HAP-1 (cell line): ENCODE measurements at regions not wholly inside any gene's neighbourhood (a gene's known extent, or its start where the extent isn't known, plus 50 kb on each side); places are given as distances from the start of the nearest gene placed in this dataset.

Experiments used
- DNase-seq, 2 experiments: peaks; one replicate each; pipeline ENCODE4 v3.0.0-alpha.2; 2016 to 2020; ENCODE audit warnings: low spot score in 2 of 2
- H3K27me3 ChIP-seq: fragments of 250-450 bp; sonication (Bioruptor Pico); 2 replicates; pipeline ENCODE4 v1.5.1; 2020; ENCODE audit warnings: low read depth, mild to moderate bottlenecking, moderate library complexity
- H3K36me3 ChIP-seq: fragments of 250-450 bp; sonication (Bioruptor Pico); replicated peaks from 2 replicates; pipeline ENCODE4 v1.5.1; 2020; ENCODE audit warnings: mild to moderate bottlenecking
- H3K4me1 ChIP-seq: fragments of 250-450 bp; sonication (Bioruptor Pico); 2 replicates; pipeline ENCODE4 v1.5.1; 2020; ENCODE audit warnings: mild to moderate bottlenecking
- H3K4me3 ChIP-seq: fragments of 250-450 bp; sonication (Bioruptor Pico); 2 replicates; pipeline ENCODE4 v1.5.1; 2020; ENCODE audit warnings: mild to moderate bottlenecking, moderate library complexity
- H3K9me3 ChIP-seq: fragments of 250-450 bp; sonication (Bioruptor Pico); 2 replicates; pipeline ENCODE4 v1.5.1; 2020; ENCODE audit warnings: mild to moderate bottlenecking, moderate library complexity
- in situ Hi-C: fragments of 300-500 bp; cut with MboI; formaldehyde crosslinking; loops from 3 replicates; pipeline ENCODE4 v1.14.3; 2020; ENCODE audit warnings: low sequenced_read_pairs, inconsistent platforms, mixed read lengths

- DNase-seq: no peak
- Histone ChIP-seq H3K4me3 (no peak overlapping the region), H3K9me3 (no peaks in the 10 kb centered on the region), H3K4me1 (no peaks in the 10 kb centered on the region), H3K27me3 (no peaks in the 10 kb centered on the region), H3K36me3 (no peaks in the 10 kb centered on the region)
- in situ Hi-C loops: no loop called here
Observed at GRCh38 chr2:105644174-105644980, 100.3 kb upstream of the NCK2 start.

GRCh38 chr2:105643405-105644173 is 101.1 kb upstream of the NCK2 start:
- DNase-seq: no peak
- Histone ChIP-seq H3K9me3 (no peaks in the 10 kb centered on the region), H3K4me1 (no peaks in the 10 kb centered on the region), H3K27me3 (no peaks in the 10 kb centered on the region), H3K36me3 (no peaks in the 10 kb centered on the region), H3K4me3 (no peak overlapping the region)
- in situ Hi-C loops: no loop called here

DNA sequence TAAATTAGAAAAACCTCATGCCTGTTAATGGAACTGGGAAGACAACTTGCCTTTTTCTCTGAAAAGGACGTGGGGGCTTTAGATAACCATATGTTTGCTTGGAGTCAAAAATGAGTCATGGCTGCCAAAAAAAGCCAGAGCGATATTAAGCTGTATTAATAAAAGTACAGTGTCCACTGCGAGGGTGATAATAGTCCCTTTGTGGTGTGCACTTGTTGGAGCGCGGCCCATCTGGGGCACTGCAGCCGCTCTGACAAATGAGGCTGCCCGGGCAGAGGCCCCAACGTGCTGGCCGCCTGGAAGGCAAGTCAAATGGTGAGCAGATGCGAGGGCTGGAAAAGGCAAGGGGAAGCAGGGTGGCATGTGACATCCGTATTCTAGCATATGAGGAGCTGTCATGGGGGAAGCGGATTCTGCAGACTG is 103.3 kb upstream of the NCK2 start:
- DNase-seq: no peak
- no peaks in the 10 kb centered on the region for H3K36me3 ChIP-seq
- no peaks in the 10 kb centered on the region for H3K27me3 ChIP-seq
- no peaks in the 10 kb centered on the region for H3K4me1 ChIP-seq
- H3K4me3 ChIP-seq: no peak overlapping the region
- in situ Hi-C loops: no loop called here
- H3K9me3 ChIP-seq: no peaks in the 10 kb centered on the region

- Histone ChIP-seq H3K4me3 (no peak overlapping the region), H3K27me3 (no peaks in the 10 kb centered on the region), H3K4me1 (no peaks in the 10 kb centered on the region), H3K9me3 (no peaks in the 10 kb centered on the region), H3K36me3 (no peaks in the 10 kb centered on the region)
- no peak for DNase-seq
- in situ Hi-C loops: no loop called here
Observed at GRCh38 chr2:105640246-105640645, 104.5 kb upstream of the NCK2 start.

GRCh38 chr2:105636109-105636740 is 108.5 kb upstream of the NCK2 start:
- DNase-seq: no peak
- no peaks in the 10 kb centered on the region for H3K27me3 ChIP-seq

GRCh38 chr2:105635564-105635963 is 109.1 kb upstream of the NCK2 start:
- DNase-seq: no peak
- H3K27me3 ChIP-seq: no peaks in the 10 kb centered on the region
- no peaks in the 10 kb centered on the region; the same call in 1 of the 2 replicates for H3K4me1 ChIP-seq
- H3K9me3 ChIP-seq: no peaks in the 10 kb centered on the region
- no peaks in the 10 kb centered on the region for H3K36me3 ChIP-seq
- H3K4me3 ChIP-seq: no peak overlapping the region
- in situ Hi-C loops: no loop called here

More at GRCh38 chr2:105636109-105636740, 108.5 kb upstream of the NCK2 start:
- H3K4me1 ChIP-seq: no peaks in the 10 kb centered on the region; the same call in 1 of the 2 replicates
- H3K36me3 ChIP-seq: no peaks in the 10 kb centered on the region
- in situ Hi-C loops: no loop called here
- no peaks in the 10 kb centered on the region for H3K9me3 ChIP-seq
- H3K4me3 ChIP-seq: no peak overlapping the region

GRCh38 chr2:105634198-105634597 is 110.5 kb upstream of the NCK2 start:
- H3K27me3 ChIP-seq: no peaks in the 10 kb centered on the region
- no peak overlapping the region for H3K4me3 ChIP-seq
- no peak for DNase-seq
- H3K9me3 ChIP-seq: no peaks in the 10 kb centered on the region
- no peaks in the 10 kb centered on the region; the same call in 1 of the 2 replicates for H3K4me1 ChIP-seq
- in situ Hi-C loops: no loop called here
- no peaks in the 10 kb centered on the region for H3K36me3 ChIP-seq

GRCh38 chr2:105631922-105632321 is 112.8 kb upstream of the NCK2 start:
- in situ Hi-C loops: no loop called here
- H3K4me1 ChIP-seq: peaks cover 5% of the 10 kb centered on the region
- H3K9me3 ChIP-seq: no peaks in the 10 kb centered on the region
- no peaks in the 10 kb centered on the region for H3K27me3 ChIP-seq
- no peak overlapping the region for H3K4me3 ChIP-seq
- no peak for DNase-seq
- no peaks in the 10 kb centered on the region for H3K36me3 ChIP-seq

DNA sequence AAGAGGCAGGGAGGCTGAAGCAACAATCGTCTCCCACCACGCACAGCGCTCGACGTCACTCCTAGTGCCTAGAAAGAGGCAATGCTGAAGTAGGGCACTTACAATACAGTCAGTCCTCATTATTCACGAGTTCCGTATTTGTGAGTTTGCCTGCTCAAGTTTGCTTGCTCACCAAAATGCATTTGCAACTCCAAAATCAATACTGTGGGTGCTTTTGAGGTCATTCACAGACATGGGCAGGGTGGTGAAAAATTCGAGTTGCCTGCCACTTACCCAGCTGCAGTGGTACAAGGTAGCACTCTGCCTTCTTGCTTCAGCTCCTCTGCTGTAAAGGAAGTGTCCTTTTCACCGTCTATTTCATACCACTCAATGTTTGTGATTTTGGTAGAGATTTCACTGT is 113.7 kb upstream of the NCK2 start:
- DNase-seq: no peak
- Histone ChIP-seq H3K36me3 (no peaks in the 10 kb centered on the region), H3K4me1 (peaks cover 10% of the 10 kb centered on the region), H3K9me3 (no peaks in the 10 kb centered on the region), H3K27me3 (no peaks in the 10 kb centered on the region), H3K4me3 (no peak overlapping the region)
- in situ Hi-C loops: no loop called here

DNA sequence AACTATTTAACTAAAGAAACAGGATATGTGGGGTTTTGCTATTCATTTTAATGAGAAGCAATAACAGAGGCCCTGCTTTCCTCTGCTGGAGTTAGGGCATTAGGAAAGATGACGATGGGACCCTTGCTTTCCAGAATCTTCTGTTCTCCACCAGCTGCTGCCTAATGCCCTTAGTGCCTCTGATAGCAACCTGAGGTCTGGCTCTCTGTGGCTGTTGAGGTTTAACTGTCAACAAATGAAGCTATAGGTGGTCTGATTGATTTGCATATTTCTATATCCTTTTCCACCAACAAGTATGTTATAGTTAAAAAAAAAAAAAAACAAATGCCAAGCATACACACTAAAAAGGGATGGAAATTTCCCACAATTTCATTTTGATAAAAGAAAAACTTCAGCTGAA is 115.1 kb upstream of the NCK2 start:
- H3K4me1 ChIP-seq: peaks cover 19% of the 10 kb centered on the region
- DNase-seq: no peak
- H3K4me3 ChIP-seq: no peak overlapping the region
- no peaks in the 10 kb centered on the region for H3K36me3 ChIP-seq
- H3K27me3 ChIP-seq: no peaks in the 10 kb centered on the region
- H3K9me3 ChIP-seq: no peaks in the 10 kb centered on the region
- in situ Hi-C loops: no loop called here

GRCh38 chr2:105627534-105627933 is 117.2 kb upstream of the NCK2 start:
- Histone ChIP-seq H3K4me3 (no peak overlapping the region), H3K9me3 (no peaks in the 10 kb centered on the region), H3K4me1 (peaks cover 19% of the 10 kb centered on the region), H3K36me3 (no peaks in the 10 kb centered on the region), H3K27me3 (no peaks in the 10 kb centered on the region)
- no peak for DNase-seq
- in situ Hi-C loops: no loop called here

DNA sequence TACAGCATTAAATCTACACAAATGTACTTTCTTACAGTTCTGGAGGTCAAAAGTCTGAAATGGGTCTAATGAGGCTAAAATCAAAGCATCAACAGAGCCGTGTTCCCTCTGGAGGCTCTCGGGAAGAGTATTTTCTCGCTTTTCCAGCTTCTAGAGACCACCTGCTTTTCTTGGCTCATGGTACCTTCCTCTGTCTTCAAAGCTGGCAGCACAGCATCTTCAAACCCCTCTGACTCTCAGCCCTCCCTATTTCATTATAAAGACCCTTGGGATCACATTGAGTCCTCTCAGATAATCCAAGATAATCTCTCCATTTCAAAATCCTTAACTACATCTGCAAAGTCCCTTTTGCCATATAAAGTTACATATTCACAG is 117.8 kb upstream of the NCK2 start:
- H3K36me3 ChIP-seq: no peaks in the 10 kb centered on the region
- no peaks in the 10 kb centered on the region for H3K27me3 ChIP-seq
- H3K9me3 ChIP-seq: no peaks in the 10 kb centered on the region
- DNase-seq: no peak
- peaks cover 19% of the 10 kb centered on the region for H3K4me1 ChIP-seq
- no peak overlapping the region for H3K4me3 ChIP-seq
- in situ Hi-C loops: no loop called here

GRCh38 chr2:105626212-105626965 is 118.3 kb upstream of the NCK2 start:
- peak; percentile 72 to 94 for DNase-seq
- Histone ChIP-seq H3K9me3 (no peaks in the 10 kb centered on the region), H3K27me3 (no peaks in the 10 kb centered on the region), H3K4me3 (no peak overlapping the region), H3K4me1 (peaks cover 19% of the 10 kb centered on the region), H3K36me3 (no peaks in the 10 kb centered on the region)
- in situ Hi-C loops: no loop called here
